GM12801 (cell line): ENCODE measurements at regions not wholly inside any gene's neighbourhood (a gene's known extent, or its start where the extent isn't known, plus 50 kb on each side); places are given as distances from the start of the nearest gene placed in this dataset.

Experiments used
- TF ChIP-seq, protein P1 (sequence below): IDR thresholded peaks from one replicate; pipeline ENCODE4 v1.5.1; 2011; ENCODE audit warnings: control low read depth; ENCODE audit not compliant: insufficient read length; ENCODE audit errors: extremely low read depth

DNA sequence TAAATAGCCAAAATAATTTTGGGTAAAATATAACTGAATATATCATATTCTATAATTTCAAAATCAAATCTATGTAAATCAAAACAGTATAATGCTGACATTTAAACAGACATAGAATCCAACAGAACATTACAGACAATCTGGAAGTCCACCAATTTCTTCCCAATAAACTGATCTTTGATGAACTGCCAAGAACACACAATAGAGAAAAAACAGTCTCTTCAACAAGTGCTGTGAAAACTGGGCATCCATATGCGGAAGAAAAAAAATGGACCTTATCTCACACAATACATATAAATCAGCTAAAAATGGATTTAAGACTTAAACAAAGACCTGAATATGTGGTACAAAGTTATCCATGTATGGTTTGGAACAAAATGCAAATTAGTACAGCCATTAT, 1022.7 kb downstream of the TMEM121 start:
- TF ChIP-seq, protein P1, sequence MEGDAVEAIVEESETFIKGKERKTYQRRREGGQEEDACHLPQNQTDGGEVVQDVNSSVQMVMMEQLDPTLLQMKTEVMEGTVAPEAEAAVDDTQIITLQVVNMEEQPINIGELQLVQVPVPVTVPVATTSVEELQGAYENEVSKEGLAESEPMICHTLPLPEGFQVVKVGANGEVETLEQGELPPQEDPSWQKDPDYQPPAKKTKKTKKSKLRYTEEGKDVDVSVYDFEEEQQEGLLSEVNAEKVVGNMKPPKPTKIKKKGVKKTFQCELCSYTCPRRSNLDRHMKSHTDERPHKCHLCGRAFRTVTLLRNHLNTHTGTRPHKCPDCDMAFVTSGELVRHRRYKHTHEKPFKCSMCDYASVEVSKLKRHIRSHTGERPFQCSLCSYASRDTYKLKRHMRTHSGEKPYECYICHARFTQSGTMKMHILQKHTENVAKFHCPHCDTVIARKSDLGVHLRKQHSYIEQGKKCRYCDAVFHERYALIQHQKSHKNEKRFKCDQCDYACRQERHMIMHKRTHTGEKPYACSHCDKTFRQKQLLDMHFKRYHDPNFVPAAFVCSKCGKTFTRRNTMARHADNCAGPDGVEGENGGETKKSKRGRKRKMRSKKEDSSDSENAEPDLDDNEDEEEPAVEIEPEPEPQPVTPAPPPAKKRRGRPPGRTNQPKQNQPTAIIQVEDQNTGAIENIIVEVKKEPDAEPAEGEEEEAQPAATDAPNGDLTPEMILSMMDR, result no peak

DNA sequence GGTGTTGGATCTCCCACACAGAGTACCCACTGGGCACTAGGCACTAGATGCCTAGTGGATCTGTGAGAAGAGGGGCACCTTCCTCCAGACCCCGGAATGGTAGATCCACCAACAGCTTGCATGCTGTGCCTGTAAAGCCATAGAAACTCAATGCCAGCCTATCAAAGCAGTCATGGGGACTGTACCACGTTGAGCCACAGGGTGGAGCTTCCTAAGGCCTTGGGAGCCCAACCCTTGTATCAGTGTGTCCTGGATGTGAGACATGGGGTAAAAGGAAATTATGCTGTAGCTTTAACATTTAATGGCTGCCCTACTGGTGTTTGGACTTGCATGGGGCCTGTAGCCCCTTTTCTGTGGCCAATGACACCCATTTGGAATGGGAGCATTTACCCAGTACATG, 1024.9 kb downstream of the TMEM121 start:
- TF ChIP-seq, protein P1, result no peak

DNA sequence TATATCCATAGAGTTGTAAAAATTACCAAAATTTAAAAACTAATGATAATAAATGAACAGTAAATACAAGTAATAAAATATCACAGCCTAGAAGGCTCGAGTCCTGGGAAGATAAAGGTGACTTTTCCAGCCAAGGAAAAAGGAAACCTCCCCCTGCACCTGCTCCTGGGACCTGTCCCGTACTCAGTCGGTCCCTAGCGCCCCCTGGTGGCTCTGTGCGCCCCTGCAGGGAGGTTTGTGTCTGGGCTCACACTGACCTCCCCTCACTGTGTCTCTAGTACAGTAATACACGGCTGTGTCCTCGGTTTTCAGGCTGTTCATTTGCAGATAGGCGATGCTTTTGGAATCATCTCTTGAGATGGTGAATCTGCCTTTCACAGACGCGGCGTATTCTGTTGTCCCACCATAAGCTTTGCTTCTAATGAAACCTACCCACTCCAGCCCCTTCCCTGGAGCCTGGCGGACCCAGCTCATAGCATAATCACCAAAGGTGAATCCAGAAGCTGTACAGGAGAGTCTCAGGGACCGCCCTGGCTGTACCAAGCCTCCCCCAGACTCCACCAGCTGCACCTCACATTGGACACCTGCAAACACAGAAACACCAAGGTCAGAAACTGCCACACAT, 1030.4 kb downstream of the TMEM121 start:
- TF ChIP-seq, protein P1, result peak; percentile 37

DNA sequence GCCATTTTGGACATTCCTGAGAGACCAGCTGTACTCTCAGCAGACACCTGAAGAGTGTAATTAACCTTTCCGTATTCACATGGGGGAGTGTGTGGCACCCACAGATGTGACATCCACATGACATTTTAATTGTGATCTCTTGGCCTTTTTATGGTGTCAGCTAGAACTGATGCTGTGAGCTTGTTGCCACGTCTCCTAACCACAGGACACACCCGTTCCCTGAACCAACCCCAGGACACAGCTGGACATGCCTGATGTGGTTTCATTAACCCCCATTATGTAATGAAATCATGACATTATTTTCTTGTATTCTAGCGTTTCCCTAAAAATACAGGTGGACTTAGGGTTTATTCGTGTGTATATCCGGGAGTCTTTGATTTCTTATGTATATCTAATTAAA, 1036.1 kb downstream of the TMEM121 start:
- TF ChIP-seq, protein P1, result no peak

DNA sequence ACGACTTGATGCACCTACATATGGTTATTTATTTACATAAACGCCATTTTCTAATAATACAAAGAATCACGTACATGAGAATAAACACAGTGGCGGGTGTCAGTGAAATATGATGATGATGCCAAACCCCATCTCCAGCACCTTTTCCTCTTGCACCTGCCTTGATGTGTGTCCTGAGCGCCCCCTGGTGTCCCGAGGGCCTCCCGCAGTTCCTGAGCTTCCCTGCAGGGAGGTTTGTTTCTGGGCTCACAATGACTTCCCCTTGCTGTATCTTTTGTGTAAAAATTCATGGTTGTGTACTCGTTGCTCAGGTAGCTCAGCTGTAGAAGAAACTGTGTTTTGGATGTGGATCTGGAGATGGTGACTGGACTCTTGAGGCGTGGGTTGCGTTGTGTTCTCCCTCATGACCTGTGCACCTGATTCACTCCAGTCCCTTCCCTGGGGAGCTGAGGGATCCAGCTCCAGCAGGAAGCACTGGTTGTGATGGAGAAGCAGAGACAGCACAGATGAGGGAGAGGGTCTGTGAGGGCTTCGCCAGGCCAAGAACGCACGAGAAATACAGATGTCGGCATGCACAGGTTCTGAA, 1037.8 kb downstream of the TMEM121 start:
- TF ChIP-seq, protein P1, result peak; percentile 11

DNA sequence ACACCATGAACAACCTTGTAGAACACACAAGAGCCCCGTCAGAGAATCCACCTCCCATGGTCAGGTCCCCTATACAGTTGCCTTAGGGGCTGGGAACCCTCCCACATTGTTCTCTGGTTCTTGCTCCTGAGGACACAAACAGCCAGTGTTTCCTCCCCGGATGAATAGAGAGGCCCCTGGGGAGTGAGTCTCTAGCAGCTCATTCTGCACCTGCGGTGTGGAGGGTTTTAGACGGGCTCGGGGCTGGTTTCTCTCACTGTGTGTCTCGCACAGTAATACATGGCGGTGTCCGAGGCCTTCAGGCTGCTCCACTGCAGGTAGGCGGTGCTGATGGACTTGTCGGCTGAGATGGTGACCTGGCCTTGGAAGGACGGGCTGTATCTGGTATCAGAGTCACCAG, 1052.1 kb downstream of the TMEM121 start:
- TF ChIP-seq, protein P1, result no peak

DNA sequence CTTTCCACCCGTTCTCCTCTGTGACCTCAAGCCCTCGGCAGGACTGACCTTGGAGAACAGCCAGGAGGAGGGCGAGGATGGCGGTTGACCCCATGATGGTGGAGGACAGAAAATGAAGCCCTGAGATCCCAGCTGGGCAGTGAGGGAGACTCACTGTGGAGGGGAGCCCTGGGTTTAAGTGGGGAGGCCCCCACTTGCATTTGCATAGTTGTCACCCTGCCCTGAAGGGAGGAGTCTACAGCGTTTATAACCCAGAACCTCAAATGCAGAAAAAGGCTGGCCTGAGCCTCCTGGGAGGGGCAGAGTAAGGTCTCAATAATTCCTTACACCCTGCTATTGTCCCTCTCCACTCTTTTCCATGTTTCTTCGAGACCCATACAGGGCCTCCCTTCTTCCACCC, 1052.7 kb downstream of the TMEM121 start:
- TF ChIP-seq, protein P1, result no peak

DNA sequence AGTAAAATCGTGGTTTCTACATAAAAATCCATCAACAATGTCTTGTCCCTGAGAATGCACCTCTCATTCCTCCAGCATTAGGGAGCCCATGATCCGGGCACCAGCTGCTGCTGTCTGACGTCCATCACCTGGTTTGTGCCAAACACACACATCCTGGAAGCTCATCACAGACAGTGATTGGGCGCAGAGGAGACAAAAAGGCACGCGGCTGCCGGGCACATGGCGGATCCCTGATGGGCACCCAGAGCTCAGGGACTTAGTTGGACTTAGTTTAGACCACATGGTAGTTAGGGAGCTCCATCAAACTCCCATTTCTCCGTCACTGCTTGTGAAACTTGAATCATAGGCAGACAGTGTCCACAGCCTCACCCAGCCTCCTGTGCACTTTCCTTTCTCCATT, 1059.3 kb downstream of the TMEM121 start:
- TF ChIP-seq, protein P1, result no peak
